ENCODE measurements at regions not wholly inside any gene's neighbourhood (a gene's known extent, or its start where the extent isn't known, plus 50 kb on each side); places are given as distances from the start of the nearest gene placed in this dataset.

GRCh38 chr5:96590796-96591195 is 71.4 kb upstream of the CAST start:
- H2BK20ac ChIP-seq (ENCODE audit: low read depth, low read length, poor library complexity, severe bottlenecking): no peak overlapping the region
- Mint-ChIP-seq H3K27me3 (ENCODE audit: low read depth) (0 out of 2 replicates have a peak, but pooled peaks cover 1% of the 10 kb centered on the region), H3K4me3 (no peak overlapping the region), H3K9me3 (no peaks in the 10 kb centered on the region), H3K27ac (no peak overlapping the region), H3K36me3 (ENCODE audit: insufficient read depth in 1 of 3, low read depth in 3 of 3) (no peaks in the 10 kb centered on the region), H3K4me1 (no peaks in the 10 kb centered on the region)
- no peaks in the 10 kb centered on the region for H3K23me2 ChIP-seq (ENCODE audit: insufficient read length, low read depth, low read length, poor library complexity, severe bottlenecking)
- no peaks in the 10 kb centered on the region for H3K79me1 ChIP-seq (ENCODE audit: insufficient read depth, low read depth, low read length, poor library complexity, severe bottlenecking)
- no peaks in the 10 kb centered on the region for H3K79me2 ChIP-seq (ENCODE audit: insufficient read depth, low read length)
- DNase-seq: no peak
- H3K4me2 ChIP-seq (ENCODE audit: insufficient read depth, insufficient read length, low read length): no peak overlapping the region
- no peak overlapping the region for H3K27ac ChIP-seq (ENCODE audit: insufficient read length, low read depth, low read length)
- H4K91ac ChIP-seq (ENCODE audit: insufficient read length, low read depth, low read length): no peak overlapping the region
- no peak overlapping the region for H3K4ac ChIP-seq (ENCODE audit: low read depth, low read length)
- no peak overlapping the region for H2AK5ac ChIP-seq (ENCODE audit: insufficient read length, low read length)
- no peak overlapping the region for H4K8ac ChIP-seq (replicated peaks; ENCODE audit: insufficient read length, low read depth, low read length)
- no CpG with 5 or more reads among the region's 2 CpGs for WGBS (ENCODE audit: extremely low coverage, insufficient read length, low lambda C conversion rate)
- H3K9me3 ChIP-seq (ENCODE audit: control insufficient read depth, low read depth, low read length): no peaks in the 10 kb centered on the region
- H3K56ac ChIP-seq (ENCODE audit: insufficient read length, low read depth, low read length): no peak overlapping the region
- H2BK5ac ChIP-seq (ENCODE audit: insufficient read length, low read length): no peak overlapping the region
- TF ChIP-seq CTCF (conservative IDR thresholded peaks at IDR 0.05): no peak
- no peak overlapping the region for H2BK120ac ChIP-seq (ENCODE audit: low read depth, low read length, poor library complexity, severe bottlenecking)
- H3T11ph ChIP-seq (ENCODE audit: low read length): no peak overlapping the region
- no peak overlapping the region for H3K23ac ChIP-seq (ENCODE audit: insufficient read length, low read depth, low read length)
- no peaks in the 10 kb centered on the region for H4K20me1 ChIP-seq (ENCODE audit: control insufficient read depth, insufficient read depth, insufficient read length)
- no peaks in the 10 kb centered on the region for H3K4me1 ChIP-seq (ENCODE audit: insufficient read depth, low read length)
- no peak overlapping the region for H3K18ac ChIP-seq (ENCODE audit: insufficient read length, low read depth, low read length)
- H2AFZ ChIP-seq (ENCODE audit: low read length): no peak overlapping the region
- no peak overlapping the region for H3K14ac ChIP-seq (ENCODE audit: insufficient read depth, low read length)
- no peak overlapping the region for H3K9ac ChIP-seq (ENCODE audit: extremely low read depth, insufficient read length, low read length)
- H3K27me3 ChIP-seq (ENCODE audit: insufficient read depth, low read length): no peaks in the 10 kb centered on the region; the same call in 1 of the 2 replicates
- H4K5ac ChIP-seq (ENCODE audit: insufficient read length, low read depth, low read length): no peak overlapping the region
- H2BK15ac ChIP-seq (ENCODE audit: low read depth, low read length): no peak overlapping the region
- H2BK12ac ChIP-seq (ENCODE audit: insufficient read length, low read depth, low read length): no peak overlapping the region

Measured in H9 (cell line).